Head of caudate nucleus (tissue), 42 donors: ENCODE measurements at regions not wholly inside any gene's neighbourhood (a gene's known extent, or its start where the extent isn't known, plus 50 kb on each side); places are given as distances from the start of the nearest gene placed in this dataset.

ENCODE experiments used
- DNase-seq, 42 donors: peaks; one replicate each; pipeline versions ENCODE4 v3.0.0 to v3.0.0-alpha.2; 2020 to 2021; ENCODE audit warnings: mixed read lengths in 7 of 42
- intact Hi-C: fragments of 100-400 bp; cut with DNase I; formaldehyde crosslinking; loops from one replicate; pipeline ENCODE4 v1.15.0; 2022

- no peak for DNase-seq
- intact Hi-C loops: no loop called here
These were observed 64.2 kb upstream of the ZNF469 start for GRCh38 chr16:88318521-88318920.

GRCh38 chr16:88319116-88319965 lies 63.4 kb upstream of the ZNF469 start:
- no peak for DNase-seq
- intact Hi-C loops: no loop called here

DNA sequence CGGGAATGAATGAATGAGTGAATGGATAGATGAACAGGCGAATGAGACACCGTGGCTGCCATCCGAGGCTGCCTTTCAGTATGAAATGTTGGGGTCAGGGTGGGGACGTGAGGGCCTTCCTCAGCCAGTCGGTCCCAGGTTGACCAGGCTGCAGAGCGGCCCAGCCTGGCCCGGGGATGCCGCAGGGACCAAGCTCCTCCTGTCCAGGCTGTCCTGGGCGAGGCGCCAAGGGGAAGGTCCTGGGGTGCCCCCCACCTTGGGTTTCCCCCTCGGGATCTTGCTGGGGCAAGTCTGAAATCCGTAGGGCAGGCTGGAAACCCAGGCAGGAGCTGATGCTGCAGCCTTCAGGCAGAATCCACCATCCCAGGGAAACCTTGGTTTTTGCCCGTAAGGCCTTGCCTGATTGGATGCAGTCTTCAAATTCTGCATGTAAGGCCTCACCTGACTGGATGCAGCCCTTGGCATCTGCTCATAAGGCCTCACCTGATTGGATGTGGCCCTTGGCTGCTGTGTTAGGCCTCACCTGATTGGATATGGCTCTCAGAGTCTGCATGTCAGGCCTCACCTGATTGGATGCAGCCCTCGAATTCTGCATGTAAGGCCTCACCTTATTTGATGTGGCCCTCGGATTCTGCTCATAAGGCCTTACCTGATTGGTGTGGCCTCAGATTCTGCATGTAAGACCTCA lies 61.7 kb upstream of the ZNF469 start:
- intact Hi-C loops: no loop called here

DNA sequence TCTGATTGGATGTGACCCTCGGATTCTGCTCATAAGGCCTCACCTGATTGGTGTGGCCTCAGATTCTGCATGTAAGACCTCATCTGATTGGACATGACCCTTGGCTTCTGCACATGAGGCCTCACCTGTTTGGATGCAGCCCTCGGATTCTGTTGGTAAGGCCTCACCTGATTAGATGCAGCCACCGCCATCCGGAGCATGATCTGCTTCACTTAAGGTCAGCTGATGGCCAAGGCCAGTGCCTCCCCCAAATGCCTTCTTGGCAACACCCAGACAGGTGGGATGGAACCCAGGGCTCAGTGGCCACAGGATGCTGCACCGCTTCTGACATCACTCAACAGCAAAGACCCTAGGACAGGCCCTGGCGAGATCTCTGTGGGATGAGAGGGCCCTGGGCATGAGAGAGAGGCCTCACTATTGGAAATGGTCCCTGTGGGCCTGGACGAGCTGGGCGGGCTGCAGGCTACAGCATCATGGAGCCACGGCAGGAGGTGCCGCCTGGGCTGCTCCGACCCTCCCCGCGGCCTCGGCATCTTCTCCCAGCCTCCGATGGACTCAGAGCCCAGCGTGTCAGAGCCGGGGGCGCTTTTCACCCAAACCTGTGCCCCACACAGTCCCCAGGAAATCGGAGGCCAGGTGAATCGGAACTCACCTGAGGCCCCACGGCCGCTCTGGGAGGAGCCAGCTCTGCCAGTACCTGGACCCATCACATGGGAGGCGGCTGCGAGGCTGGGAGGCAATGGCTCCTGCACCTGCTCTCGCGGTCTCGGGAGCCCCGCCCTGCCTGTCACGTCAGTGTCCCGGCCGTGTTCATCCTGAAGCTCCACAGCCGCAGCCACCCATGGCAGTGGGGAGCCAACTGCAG lies 60.9 kb upstream of the ZNF469 start:
- no peak for DNase-seq
- intact Hi-C loops: no loop called here

More for the DNA sequence above, 61.7 kb upstream of the ZNF469 start:
- DNase-seq: no peak

- no peak for DNase-seq
These were observed 60.2 kb upstream of the ZNF469 start for GRCh38 chr16:88322500-88322970.

GRCh38 chr16:88323041-88323440 lies 59.7 kb upstream of the ZNF469 start:
- no peak for DNase-seq

More at GRCh38 chr16:88322500-88322970, 60.2 kb upstream of the ZNF469 start:
- intact Hi-C loops: no loop called here

GRCh38 chr16:88323546-88324330 lies 59.0 kb upstream of the ZNF469 start:
- intact Hi-C loops: no loop called here
- DNase-seq: no peak

More at GRCh38 chr16:88323041-88323440, 59.7 kb upstream of the ZNF469 start:
- intact Hi-C loops: no loop called here

- DNase-seq: no peak
- intact Hi-C loops: no loop called here
These were observed 57.5 kb upstream of the ZNF469 start for GRCh38 chr16:88325087-88325750.

- intact Hi-C loops: no loop called here
- DNase-seq: no peak
These were observed 56.8 kb upstream of the ZNF469 start for GRCh38 chr16:88325976-88326375.

DNA sequence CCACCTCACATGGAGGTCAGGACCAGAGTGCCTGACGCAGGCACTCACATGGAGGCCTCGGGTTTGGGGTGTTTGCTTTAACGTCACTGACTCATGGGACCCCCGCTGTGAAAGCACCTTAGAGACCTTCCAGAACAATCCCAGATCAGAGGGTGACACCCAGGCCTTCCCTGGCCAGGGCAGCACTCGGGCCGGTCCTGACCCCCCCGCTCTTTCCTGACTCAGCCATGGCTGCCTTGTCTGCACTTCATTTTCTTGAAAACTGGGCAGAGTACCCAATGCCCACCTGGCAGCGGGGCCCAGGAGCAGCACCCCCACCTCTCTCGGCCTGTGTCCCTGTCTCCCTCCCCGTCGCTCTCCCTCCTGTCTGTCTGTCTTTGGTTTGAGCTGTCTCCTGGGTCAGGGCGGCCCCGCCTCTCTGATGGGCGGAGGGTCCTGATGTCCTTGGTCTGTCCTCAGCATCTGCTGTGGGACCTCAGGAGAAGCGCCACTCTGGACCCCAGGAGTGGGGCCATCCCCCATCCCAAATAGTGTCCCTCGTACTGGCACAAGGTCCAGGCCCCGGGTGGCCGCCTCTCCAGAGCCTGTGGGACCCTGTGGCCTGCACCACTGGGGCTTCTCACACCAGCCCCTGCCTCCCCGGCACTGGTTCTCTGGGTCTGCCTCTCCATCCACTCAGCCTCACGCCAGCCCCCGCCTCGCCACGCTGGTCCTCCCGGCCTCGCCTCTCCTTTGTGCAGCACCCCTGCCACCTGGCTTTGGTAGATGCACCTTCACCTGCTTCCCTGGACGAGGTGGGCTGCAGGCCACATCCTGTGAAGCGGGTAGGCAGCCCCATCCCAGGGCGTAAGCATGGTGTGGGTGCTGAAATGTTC lies 55.9 kb upstream of the ZNF469 start:
- no peak for DNase-seq
- intact Hi-C loops: no loop called here

GRCh38 chr16:88327561-88328312 lies 55.0 kb upstream of the ZNF469 start:
- DNase-seq: no peak
- intact Hi-C loops: no loop called here

GRCh38 chr16:88328313-88328980 lies 54.3 kb upstream of the ZNF469 start:
- no peak for DNase-seq
- intact Hi-C loops: no loop called here

DNA sequence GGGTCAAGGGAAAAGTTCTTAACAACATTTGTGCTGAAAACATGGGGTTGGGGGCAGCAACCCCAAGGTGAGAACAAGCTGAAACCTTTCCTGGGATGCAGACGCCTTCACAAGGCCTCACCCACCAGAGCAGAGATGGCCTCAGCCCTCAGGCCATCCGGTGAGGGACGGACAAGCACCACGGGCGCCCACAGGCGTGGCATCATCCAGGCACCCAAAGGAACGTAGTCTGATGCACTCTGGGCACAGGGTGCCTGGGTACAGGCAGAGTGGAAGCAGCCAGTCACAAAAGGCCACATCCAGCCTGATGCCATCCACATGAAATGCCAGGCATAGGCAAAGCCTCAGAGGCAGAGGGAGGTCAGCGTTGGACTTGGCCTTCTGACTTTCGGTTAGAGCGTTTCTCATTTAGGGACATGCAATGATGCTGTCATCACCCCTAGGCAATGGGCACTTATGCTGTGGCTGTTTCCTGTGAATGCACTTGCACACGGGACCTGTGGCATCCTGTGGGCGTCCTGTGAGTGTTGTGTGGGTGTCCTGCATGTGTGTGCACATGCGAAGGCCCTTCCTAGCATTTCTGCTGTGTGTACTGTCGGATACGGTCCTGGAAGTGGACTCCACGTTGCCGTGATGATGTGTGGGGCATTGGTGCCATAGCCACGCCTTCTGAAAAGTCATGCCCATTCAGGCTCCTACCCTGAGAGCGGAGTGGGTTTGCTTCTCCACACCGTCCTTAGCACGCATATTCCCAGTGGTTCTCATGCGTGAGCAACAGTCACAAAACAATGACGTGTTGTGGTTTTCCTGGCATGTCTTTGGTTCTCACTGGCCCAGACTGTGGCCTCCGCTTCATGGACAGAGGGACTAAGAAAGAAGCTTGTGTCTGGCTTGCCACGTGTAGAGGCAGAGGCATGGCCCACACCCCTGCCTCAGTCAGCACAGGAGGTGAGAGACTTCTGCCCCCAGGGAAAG lies 52.7 kb upstream of the ZNF469 start:
- intact Hi-C loops: no loop called here

DNA sequence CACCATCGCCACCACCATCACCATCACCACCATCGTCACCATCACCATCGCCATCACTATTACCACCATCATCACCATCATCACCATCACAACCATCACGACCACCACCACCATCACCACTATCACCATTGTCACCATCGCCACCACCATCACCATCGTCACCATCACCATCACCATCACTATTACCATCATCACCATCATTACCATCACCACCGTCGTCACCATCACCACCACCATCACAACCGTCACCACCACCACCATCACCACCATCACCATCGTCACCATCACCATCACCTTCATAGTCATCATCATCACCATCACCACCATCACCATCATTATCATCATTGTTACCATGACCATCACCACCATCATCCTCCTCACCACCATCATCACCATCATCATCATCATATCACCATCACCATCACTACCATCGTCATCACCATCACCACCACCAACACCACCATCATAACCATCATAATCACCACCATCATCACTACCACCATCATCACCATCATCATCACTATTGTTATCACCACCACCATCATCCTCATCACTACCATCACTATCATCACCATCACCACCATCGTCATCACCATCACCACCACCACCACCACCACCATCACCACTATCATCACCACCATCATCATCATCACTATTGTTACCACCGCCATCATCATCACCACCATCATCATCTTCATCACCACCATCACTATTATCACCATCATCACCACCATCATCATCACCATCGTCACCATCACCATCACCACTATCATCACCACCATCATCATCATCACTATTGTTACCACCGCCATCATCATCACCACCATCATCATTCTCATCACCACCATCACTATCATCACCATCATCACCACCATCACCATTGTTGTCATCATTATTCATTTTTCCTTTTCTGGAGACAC lies 51.5 kb upstream of the ZNF469 start:
- DNase-seq: no peak
- intact Hi-C loops: no loop called here

More for the DNA sequence above, 52.7 kb upstream of the ZNF469 start:
- DNase-seq: no peak
